ENCODE measurements at regions not wholly inside any gene's neighbourhood (a gene's known extent, or its start where the extent isn't known, plus 50 kb on each side); places are given as distances from the start of the nearest gene placed in this dataset.

DNA sequence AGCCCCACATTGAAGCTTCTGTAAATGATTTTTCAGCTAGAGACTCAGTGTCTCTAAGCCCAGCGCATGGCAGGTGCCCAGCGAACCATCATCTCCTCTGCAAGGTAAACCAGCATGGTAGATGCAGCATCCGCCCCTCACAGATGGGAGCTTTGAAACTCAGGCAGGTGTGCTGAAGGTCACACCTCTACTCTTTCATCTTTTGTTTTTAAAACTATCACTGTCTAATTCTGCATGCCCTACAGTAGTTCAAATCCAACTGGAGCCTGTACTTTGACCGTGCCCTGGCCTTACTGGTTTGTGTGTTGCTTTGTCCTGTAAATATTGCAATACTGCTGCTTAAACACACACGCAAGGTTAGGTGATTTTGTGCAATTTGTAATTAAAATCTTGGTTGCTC, 831.1 kb downstream of the GALR1 start:
- no peak for DNase-seq

DNA sequence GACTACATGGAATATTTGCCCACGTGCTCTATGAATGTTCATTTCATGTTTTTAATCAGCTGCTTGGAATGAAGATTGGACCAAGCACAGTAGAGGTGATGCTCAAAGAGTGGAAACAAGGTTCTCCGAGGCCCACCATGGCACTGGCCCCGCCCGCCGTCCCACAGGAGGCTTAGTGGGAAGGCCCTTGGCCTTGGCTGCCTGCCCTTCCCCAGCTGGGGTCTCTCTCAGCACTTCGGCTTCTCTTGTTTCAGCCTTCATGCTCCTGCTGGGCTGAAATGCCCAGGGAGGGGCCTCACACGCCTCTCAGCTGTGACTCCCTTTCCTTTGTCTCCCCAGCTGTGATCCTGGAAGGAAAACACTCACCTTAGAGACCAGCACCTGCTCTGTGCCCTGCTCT, 833.2 kb downstream of the GALR1 start:
- DNase-seq, result no peak

DNA sequence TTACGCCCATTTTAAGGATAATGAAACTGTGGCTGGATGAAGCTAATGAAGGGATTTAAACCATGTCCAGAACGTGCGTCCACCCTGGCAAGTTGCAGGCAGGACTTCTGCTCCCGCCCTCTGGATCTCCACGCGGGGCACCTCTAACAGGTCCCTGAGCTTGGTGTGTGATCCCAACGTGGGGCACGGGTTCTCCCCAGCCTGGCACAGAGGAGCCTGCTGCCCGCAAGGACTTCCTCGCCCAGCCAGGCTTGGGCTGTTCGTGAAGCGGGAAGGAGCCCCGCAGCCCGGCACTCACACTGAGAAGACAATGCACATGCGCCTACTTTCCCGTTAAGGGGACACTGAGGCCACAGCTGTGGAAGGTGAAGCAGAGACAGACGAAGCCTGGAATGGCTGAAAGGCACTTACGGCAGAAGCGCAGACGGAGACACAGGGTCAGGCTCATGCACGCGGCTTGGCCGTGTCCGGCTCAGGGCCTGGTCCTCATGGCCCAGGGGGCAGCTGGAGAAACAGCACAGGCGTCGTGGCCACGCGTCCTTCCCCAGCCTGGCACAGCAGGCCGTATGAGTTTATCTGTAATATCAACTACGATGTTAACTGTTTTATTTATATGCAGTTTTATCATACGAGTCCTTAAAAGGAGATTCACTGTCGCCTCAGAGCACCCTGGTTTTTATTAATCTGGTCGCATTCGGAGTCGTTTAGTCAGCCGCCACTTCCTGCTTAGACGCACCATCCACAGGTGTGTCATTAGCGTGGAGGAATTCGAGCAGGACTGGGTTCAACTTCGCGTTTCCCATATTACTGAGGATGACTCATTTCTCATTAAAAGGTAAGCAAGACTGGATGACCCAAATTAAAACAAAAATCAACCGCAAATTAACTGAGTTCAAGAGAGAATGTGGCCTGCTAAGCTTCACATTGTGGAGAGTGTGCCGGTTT, 835.9 kb downstream of the GALR1 start:
- no peak for DNase-seq

DNA sequence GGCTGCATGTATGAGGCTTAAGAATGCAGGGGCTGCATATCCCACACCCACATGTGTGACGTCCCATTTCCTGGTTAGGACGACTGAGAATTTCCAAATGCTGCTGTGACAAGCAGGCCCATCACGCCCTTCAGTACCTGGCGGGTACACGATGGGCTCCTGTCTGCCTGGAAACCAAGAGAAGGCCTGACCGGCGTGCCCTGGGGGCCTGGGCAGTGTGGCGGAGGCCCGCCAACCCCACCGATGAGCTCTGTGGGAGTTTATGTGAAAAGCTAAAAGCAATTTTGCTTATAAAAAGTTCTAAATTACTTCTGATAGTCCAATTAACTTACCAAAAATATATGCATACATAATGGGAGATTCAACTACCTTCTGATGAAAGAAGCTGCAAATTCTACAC, 837.3 kb downstream of the GALR1 start:
- DNase-seq, result no peak

DNA sequence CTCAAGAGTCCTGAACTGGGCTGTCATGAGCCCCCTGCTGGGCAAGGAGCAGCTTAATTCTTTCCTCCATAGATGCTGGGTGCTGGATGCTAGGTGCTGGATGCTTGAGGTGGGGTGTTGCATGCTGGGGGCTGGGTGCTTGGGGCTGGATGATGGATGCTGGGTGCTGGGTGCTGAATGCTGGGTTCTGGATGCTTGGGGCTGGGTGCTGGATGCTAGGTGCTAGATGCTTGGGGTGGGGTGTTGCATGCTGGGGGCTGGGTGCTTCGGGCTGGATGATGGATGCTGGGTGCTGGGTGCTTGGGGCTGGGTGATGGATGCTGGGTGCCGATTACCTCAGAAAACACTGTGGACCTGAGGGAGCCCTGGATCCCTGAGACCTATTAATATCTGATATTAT, 837.7 kb downstream of the GALR1 start:
- DNase-seq, result no peak

DNA sequence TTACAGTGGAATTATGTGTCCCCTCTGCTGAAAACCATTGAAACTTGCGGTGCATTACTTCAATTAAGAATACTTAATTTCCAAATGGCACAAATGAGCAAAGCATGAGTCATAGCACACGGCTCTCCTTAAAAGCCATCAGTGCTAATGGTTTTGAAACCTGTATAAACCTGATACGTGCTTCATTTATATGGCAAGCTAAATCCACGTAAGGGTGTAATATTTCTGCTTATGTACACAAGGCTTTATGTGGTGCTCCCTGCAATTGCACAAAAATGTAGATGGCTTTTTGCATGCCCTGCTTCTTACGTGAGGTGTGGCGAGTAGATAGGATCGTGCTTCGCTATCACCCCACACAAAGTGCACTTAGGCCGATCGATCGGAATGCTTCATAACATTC, 840.9 kb downstream of the GALR1 start:
- no peak for DNase-seq

DNA sequence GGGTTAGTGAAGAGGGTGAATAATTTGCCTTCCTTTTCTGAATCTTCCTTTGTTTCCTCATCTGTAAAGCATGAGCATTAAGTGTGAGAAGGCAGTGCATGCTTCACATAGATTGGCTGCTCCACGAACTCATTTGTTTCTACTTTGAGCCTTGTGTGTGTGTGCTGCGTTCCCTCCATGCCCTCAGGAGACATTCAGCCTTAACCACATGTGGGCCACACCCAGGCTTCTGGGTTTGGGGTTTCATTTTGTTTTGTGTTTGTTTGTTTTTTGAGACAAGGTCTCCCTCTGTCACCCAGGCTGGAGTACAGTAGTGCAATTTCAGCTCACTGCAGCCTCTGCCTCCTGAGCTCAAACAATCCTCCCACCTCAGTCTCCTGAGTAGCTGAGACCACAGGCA, 843.3 kb downstream of the GALR1 start:
- DNase-seq, result peak in 1 of 5 experiments; percentile 4

DNA sequence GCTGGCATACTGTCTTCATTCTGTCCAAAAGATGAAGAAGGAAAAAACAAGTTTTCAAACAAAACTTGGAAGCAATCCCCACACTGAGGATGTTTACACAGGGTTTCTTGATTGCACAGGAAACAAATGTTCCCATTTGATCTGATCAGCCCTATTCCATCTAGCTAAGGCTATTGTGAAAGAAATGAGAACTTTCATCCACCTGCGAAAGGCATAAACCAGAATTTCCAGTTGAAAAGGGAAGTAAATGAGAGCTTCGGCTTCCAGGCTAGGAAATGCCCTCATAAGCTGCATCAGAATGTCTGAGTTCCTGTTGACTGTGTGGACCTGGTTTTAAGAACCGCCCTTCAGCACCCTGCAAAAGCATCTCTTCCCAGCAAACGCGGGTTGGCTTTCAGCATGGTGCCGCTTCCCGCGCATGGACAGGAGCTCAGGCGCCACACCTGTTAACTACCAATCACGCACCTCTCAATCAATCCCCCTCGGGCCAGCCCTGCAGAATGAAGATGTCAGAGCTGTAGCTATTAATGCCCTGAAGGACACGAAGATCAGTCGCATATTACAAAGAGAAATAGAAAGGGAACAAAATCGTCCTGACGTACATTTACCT, 850.4 kb downstream of the GALR1 start:
- no peak for DNase-seq

DNA sequence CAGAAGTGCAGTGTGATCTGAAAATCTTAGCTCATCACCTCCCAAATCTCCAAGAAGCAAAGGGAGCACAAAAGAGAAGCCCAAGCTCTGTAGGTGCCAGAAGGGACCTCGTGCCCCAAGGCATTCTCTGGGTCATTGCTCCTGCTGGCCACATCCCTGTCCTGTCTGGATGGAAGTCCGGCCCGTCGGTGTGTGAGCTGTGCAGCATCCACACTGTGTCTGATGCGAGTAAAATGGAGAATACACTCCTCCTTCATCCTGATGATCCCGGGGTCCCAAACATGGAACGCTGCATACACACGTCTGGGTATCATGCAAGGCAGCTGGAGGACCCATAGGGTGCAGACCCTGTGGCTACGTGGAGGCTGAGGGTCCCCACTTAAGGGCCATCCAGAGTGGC, 851.4 kb downstream of the GALR1 start:
- DNase-seq, result no peak

DNA sequence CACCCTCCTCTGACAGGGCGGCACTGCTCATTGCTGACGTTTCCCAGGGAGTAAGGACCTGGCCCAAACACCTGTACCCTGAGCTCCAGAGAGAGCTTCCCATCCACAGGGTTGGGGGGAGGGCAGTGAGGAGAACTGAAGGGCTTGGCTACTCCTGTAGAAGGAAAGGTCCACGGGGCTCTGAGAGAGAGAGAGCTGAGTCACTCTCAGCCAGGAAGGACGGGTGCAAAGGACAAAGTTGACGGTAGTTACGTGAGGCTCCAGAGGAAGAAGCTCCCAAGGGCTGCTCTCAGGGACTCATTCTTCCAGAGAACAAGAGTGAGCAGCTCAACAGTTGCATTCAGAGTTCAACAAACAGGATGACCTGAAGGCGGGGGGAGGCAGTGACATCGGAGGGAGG, 852.5 kb downstream of the GALR1 start:
- DNase-seq, result no peak

DNA sequence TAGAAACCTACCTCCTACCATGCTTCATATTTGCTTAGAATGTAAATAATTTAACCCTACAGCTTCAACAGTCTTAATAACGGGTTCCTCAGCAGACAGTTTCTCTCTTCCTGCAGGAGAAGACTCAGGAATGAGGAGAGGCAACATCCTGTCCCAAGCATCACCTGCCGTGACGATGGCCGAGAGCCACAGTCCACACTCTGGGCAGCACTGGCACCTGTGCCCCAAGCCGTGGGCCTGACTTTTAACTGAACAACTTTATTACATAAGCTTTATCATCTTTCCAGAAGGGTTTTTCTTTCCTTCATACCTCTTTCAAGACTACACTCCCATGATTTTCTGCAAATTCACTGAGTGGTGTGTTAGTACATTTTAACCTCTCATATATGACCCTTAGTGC, 856.0 kb downstream of the GALR1 start:
- DNase-seq, result no peak

DNA sequence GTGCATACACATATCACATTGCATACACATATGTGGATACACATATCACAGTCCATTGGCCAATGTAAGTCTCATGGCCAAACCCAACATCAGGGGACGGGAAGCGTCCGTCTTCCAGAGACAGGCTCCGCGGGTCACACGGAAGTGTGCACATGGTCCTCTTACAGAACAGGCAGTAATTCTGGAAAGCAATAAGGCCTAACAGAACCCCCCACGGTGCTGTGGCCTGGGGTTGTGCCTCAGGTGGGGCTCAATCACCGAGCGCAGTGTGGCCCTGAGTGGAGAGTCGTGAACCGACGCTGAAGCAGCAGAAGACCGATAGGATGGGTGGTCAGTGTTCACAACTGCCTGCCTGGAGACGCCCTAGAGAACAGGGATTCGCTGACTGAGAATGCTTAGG, 857.3 kb downstream of the GALR1 start:
- no peak for DNase-seq

DNA sequence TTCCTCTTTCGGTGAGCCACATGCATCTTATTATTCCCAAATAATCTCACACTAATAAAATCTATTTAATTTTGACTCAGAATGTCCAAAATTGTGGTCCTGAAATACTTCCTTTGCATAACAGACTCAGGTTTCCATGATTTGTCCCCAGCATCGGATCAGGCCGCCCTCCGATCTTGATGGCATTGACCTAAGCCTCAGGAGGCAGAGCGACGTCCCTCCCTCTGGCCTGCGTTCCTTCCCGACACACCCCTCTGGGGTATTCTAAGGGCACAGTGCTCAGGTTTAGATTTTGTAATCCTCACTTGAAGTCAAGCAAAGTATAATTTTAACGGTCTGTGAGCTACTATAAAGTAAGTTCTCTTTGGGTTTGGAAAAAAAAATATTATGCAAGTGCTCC, 857.7 kb downstream of the GALR1 start:
- no peak for DNase-seq

DNA sequence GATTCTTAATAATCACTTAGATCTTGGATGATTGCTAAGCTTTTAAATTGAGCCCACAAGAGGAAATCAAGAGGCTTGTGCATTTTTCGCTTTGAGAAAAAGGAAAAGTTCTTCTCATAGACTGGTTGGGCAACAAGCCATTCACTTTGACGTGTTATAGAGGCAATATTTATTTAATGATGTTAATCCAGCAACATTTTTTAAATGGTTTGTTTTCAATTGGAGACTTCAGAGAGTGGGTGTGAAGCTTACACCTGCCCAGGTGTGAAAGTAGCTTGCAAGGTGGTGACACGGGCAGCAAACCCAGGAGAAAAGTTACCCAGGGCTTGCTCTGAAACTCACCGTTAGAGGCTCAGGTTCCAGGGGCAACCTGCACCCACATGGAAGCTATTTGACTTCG, 858.9 kb downstream of the GALR1 start:
- DNase-seq, result no peak

DNA sequence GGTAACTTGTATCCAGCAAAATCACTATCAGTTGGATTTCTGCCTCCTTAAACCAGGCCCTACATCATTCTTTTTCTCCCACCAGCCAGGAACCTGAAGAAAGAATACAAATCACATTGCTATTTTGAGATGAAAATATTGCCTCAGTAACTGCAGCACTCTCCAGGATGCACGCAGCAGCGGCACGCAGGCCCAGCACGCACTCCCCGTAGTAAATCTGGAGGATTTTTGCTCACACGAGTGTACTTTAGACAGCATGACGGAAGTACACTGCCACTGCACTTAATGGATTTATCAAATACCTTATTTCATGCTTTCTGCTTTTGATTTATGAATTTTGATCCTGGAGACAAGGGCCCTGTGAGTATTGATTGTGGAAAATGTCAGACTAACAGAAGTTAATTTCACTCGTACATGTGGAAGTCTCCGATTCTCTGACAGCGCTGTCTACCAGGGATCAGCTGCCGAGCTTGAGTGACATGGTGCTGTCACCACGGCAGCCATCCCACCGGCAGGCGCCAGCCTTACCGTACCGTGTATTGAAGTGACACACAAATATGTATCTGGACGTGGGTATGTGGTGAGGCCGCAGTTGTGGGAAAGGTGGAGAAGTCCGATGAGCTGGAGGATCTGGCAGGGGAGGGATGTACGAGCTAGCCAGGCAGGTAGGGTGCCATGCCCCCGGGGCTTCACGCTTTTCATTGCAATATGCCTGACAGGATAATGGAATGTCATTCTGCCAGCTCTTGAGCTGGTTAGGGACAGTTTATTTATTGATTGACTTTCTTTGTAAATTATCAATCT, 863.7 kb downstream of the GALR1 start:
- no peak for DNase-seq

DNA sequence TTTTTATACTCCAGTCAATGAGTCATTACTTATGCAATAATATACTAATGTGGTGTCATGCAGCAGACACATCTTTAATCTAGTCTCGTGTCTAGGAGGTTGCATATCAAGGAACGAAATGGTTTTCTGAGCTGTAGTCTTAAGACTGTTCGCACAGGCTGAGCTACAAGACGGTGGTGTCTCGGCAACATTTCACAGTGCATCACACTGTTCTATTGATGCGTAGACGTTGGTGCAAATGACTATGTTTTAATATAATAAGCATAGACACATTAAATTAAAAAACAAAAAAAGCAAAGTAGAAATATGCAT, 864.2 kb downstream of the GALR1 start:
- DNase-seq, result no peak

DNA sequence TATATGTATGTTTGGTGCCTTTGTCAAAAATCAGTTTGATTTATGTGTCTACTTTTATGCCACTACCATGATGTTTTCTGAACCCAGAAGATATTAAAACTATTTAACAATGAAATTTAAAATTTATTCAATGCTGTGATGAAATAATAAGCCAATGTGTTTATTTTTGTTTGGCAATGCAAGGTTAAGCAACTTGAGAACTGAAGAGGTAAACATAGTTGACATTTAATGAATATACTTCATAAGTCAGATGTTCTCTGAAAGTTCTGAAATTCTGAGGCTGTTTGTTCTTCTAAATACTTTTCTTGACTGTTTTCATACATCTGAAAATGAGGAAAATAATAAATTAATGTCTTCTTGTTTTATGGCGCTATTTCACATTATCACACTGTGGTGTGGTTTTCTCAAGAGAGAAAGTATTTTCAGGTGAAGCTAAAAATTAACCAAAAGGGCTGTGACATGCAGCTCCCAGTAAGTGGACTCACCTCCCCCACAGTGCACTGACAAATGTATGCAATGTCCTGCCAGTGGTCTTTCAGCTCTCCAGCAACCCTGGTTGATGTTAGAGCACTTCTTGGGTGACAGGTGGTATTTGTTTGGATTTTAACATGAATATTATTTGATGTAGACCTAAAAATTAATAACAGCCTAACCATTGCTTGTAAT, 863.6 kb upstream of the SALL3 start:
- no peak for DNase-seq

DNA sequence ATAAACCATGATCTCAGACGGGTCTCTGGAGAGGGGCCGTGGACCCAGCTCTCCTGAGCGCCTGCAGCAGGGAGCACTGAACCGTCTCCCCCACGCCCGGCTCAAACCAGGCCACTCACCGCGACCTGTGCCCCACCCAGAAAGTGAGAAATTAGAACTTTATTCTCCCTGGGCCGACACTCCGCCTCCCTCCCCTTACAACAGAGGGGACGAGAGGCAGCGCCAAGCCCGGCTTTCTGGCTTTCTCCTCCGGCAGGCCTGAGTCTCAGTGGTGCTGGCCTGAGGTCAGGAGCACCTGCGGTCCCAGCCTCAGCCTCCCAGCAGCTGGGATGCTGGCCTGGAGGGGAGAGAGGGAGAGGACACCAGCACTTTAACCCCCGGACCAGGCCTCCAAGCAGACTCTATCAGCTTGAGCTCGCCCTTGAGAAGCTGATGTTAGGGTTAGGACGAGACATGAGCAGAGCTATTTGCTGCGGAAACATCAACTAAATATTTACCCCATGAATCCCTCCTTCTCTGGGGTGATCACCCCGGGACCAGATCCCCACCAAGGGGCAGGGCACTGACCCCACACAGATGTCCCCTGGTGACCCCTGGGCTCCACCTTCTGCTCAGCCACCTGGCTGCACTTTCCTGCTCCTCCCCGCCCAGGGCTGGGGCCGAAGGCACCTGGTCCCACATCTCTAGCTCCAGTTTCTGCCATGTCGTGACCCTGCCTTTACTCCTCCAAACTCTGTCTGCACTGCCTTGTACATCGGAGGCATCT, 856.3 kb upstream of the SALL3 start:
- DNase-seq, result no peak

DNA sequence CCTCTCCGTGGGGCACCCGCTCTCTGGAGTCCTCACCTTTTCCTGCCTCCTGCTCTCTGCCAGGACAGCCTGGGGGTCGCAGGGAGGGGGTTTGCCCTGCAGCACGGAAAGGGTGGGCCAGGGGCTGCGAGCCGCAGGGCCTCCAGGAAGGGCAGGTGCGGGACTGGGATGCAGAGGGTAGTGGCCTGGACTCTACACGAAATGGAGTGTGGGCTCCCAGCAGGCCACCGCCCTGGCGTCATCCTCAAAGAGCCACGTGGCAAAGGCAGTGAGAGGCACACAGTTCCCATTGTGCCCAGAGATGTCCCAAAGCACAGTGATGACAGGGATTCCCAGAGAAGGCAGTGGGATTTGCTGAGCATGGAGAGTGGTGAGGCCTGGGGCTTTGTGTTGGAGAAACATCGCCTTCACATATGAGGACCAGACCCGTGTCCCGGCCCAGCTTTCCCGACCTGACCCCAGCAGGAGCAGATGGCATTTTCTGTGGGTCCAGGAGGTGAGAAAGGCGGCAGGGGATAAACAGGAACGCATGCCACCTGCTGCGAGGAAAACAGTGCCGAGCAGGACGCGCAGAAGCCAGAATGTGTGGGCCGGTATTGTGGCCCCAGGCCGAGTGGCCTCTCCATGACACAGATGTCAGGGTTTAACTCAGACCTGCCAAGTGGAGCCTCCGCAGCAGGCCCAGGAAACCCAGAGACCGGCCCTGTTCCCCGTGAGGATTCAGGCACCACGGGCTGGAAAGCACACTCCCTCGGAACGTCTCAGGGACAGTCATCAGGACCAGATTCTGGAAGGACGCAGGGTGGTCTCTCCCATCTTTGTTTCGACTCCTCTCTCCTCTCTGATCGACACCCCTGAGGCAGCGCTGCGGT, 855.5 kb upstream of the SALL3 start:
- no peak for DNase-seq

DNA sequence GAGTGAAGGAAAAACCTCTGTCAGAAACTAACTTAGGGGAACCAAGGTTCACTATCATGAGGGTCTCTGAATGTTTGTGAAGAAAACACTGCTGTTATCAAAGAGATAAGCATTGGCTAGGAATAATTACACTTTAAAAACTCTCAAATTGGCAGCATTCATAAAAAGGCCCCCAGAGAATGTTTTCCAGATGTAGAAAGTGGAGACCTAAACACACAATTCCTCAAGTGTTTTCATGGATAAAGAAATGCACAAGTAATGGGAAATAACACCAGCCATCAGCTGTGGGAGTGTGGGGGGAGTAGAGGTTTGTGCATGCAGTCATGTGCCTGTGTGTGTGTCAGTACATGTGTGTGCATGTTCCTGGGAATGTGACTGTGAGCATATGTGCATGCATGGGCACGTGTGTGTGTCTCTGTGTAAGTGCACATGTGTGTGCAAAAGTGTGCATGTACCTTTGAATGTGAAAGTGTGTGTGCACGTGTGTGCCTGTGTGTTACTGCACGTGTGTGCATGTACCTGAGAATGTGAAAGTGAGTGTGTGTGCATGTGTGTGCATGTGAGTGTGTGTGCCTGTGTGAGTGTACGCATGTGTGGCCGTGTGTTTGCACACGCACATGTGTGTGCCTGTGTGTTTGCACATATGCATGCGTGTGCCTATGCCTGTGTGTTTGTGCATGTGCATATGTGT, 854.3 kb upstream of the SALL3 start:
- no peak for DNase-seq

DNA sequence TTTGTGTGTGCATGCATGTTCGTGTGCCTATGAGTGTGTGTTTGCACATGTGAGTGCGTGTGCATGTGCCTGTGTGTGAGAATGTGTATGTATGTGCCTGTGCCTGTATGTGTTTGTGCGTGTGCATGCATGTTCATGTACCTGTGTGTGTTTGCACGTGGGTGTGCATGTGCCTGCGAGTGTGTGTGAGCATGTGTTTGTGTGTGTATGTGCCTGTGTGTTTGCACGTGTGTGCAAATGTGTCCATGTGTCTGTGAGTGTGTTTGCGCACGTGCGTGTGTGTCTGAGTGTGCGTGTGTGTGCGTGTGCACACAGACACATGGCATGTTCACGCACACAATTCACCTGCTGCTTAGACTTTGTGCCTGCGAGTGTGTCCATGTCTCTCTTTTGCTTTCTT, 853.5 kb upstream of the SALL3 start:
- DNase-seq, result no peak

Measured in T-helper 2 cell (primary cell).